GM21390 (cell line): ENCODE measurements at regions not wholly inside any gene's neighbourhood (a gene's known extent, or its start where the extent isn't known, plus 50 kb on each side); places are given as distances from the start of the nearest gene placed in this dataset.
A peak's percentile ranks its signal among the peaks of the same experiment; 100 is the strongest.
"Not testable (repeated sequence)": the region's sequence is repeated elsewhere in the genome, so short reads cannot be mapped to it uniquely, and the experiment has no call there.

ENCODE experiments used
- ATAC-seq: cut with Tn5 transposase; IDR thresholded peaks from one replicate; pipeline ENCODE4 v1.9.1; 2021; ENCODE audit not compliant: unreplicated experiment

GRCh38 chr12:46670636-46671035, 155.2 kb downstream of the SLC38A4 start:
- no peak for ATAC-seq

- no peak for ATAC-seq
Measured at GRCh38 chr12:46669720-46670119, 156.1 kb downstream of the SLC38A4 start.

- no peak for ATAC-seq
Measured at GRCh38 chr12:46667551-46667950, 158.2 kb downstream of the SLC38A4 start.

- peak; percentile 59 for ATAC-seq
Measured at GRCh38 chr12:46664761-46665287, 161.0 kb downstream of the SLC38A4 start.

- no peak for ATAC-seq
Measured at GRCh38 chr12:46663318-46663717, 162.5 kb downstream of the SLC38A4 start.

GRCh38 chr12:46661110-46661845, 164.5 kb downstream of the SLC38A4 start:
- ATAC-seq: peak; percentile 73

- no peak for ATAC-seq
Measured at GRCh38 chr12:46660719-46661109, 165.1 kb downstream of the SLC38A4 start.

- no peak for ATAC-seq
Measured at GRCh38 chr12:46660276-46660675, 165.5 kb downstream of the SLC38A4 start.

GRCh38 chr12:46659824-46660223, 166.0 kb downstream of the SLC38A4 start:
- no peak for ATAC-seq

GRCh38 chr12:46659032-46659650, 166.7 kb downstream of the SLC38A4 start:
- ATAC-seq: no peak

GRCh38 chr12:46657453-46658411, 168.1 kb downstream of the SLC38A4 start:
- ATAC-seq: no peak

- not testable (repeated sequence) for ATAC-seq
Measured at GRCh38 chr12:46655984-46656383, 169.8 kb downstream of the SLC38A4 start.

GRCh38 chr12:46653311-46653710, 172.5 kb downstream of the SLC38A4 start:
- ATAC-seq: no peak

GRCh38 chr12:46652692-46653091, 173.1 kb downstream of the SLC38A4 start:
- ATAC-seq: no peak

- ATAC-seq: no peak
Measured at GRCh38 chr12:46650688-46651087, 175.1 kb downstream of the SLC38A4 start.

- no peak for ATAC-seq
Measured at GRCh38 chr12:46649433-46649832, 176.4 kb downstream of the SLC38A4 start.

- no peak for ATAC-seq
Measured at GRCh38 chr12:46647034-46647433, 178.8 kb downstream of the SLC38A4 start.

GRCh38 chr12:46641649-46642048, 184.1 kb downstream of the SLC38A4 start:
- ATAC-seq: not testable (repeated sequence)

GRCh38 chr12:46635818-46636217, 190.0 kb downstream of the SLC38A4 start:
- ATAC-seq: no peak

GRCh38 chr12:46629331-46630229, 196.2 kb downstream of the SLC38A4 start:
- no peak for ATAC-seq
